ENCODE measurements at regions not wholly inside any gene's neighbourhood (a gene's known extent, or its start where the extent isn't known, plus 50 kb on each side); places are given as distances from the start of the nearest gene placed in this dataset.

GRCh38 chr14:83974647-83975163 lies 1555.2 kb upstream of the FLRT2 start:
- TF ChIP-seq, protein P1, sequence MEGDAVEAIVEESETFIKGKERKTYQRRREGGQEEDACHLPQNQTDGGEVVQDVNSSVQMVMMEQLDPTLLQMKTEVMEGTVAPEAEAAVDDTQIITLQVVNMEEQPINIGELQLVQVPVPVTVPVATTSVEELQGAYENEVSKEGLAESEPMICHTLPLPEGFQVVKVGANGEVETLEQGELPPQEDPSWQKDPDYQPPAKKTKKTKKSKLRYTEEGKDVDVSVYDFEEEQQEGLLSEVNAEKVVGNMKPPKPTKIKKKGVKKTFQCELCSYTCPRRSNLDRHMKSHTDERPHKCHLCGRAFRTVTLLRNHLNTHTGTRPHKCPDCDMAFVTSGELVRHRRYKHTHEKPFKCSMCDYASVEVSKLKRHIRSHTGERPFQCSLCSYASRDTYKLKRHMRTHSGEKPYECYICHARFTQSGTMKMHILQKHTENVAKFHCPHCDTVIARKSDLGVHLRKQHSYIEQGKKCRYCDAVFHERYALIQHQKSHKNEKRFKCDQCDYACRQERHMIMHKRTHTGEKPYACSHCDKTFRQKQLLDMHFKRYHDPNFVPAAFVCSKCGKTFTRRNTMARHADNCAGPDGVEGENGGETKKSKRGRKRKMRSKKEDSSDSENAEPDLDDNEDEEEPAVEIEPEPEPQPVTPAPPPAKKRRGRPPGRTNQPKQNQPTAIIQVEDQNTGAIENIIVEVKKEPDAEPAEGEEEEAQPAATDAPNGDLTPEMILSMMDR (IDR thresholded peaks at IDR 0.05) = no peak
- Histone ChIP-seq H3K27ac (ENCODE audit: low read depth in 1 of 2, low read length in 2 of 2) (no peak overlapping the region), H3K4me1 (ENCODE audit: insufficient read depth, low read length) (no peaks in the 10 kb centered on the region), H3K4me3 (ENCODE audit: low read length) (no peak overlapping the region), H3K9me3 (ENCODE audit: control insufficient read depth in 1 of 2, insufficient read depth in 1 of 2, low read length in 2 of 2) (peaks cover 0 to 8% of the 10 kb centered on the region in 2 experiments), H3K27me3 (ENCODE audit: control insufficient read depth in 1 of 2, insufficient read depth in 2 of 2, low read length in 2 of 2) (no peaks in the 10 kb centered on the region), H3K36me3 (ENCODE audit: insufficient read depth, low read length) (no peaks in the 10 kb centered on the region)
- no peaks in the 10 kb centered on the region for H3K36me3 Mint-ChIP-seq (ENCODE audit: low read depth)
- DNase-seq (no peak), ATAC-seq (ENCODE audit: poor library complexity) (no peak)
- peaks cover 21% of the 10 kb centered on the region for H3K9me3 Mint-ChIP-seq
- no peak overlapping the region for H3K4me3 Mint-ChIP-seq
- H3K27ac Mint-ChIP-seq = no peak overlapping the region
- CTCF ChIA-PET = no interaction called here
- intact Hi-C loops (cut with DNase I, micrococcal nuclease) = no loop called here
- H3K27me3 Mint-ChIP-seq = no peaks in the 10 kb centered on the region
- POLR2A ChIA-PET = no interaction called here
- H3K4me1 Mint-ChIP-seq (ENCODE audit: low read depth) = no peaks in the 10 kb centered on the region

DNA sequence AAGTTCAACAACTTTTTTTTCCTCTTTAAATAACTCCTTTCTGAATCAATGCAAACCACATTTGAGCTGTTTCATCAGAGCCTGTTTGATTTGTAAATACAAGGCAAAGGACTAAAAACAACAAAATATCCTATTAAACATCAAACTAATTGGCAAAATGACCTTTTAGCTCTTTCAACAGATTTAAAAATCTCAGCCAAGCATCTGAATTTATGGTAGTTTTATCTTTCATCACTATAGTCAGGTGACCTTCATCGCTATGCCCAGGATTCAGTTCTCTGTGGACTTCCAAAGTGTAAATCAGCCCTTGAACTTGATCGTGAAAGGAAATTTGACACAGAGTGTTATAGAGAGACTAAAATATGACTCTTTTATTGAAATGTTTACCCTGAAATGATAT lies 1554.5 kb upstream of the FLRT2 start:
- DNase-seq (no peak), ATAC-seq (ENCODE audit: poor library complexity) (no peak)
- ChIA-PET POLR2A (no interaction called here), CTCF (no interaction called here)
- H3K27ac ChIP-seq (ENCODE audit: low read depth in 1 of 2, low read length in 2 of 2) = no peak overlapping the region
- no peak overlapping the region for H3K4me3 Mint-ChIP-seq
- no peak overlapping the region for H3K27ac Mint-ChIP-seq
- intact Hi-C loops (cut with DNase I, micrococcal nuclease) = no loop called here
- H3K4me1 Mint-ChIP-seq (ENCODE audit: low read depth) = no peaks in the 10 kb centered on the region
- no peaks in the 10 kb centered on the region for H3K36me3 Mint-ChIP-seq (ENCODE audit: low read depth)
- H3K4me1 ChIP-seq (ENCODE audit: insufficient read depth, low read length) = no peaks in the 10 kb centered on the region
- peaks cover 0 to 2% of the 10 kb centered on the region in 2 experiments for H3K9me3 ChIP-seq (ENCODE audit: control insufficient read depth in 1 of 2, insufficient read depth in 1 of 2, low read length in 2 of 2)
- no peak overlapping the region for H3K4me3 ChIP-seq (ENCODE audit: low read length)
- no peaks in the 10 kb centered on the region for H3K27me3 Mint-ChIP-seq
- no peaks in the 10 kb centered on the region for H3K36me3 ChIP-seq (ENCODE audit: insufficient read depth, low read length)
- no peaks in the 10 kb centered on the region for H3K27me3 ChIP-seq (ENCODE audit: control insufficient read depth in 1 of 2, insufficient read depth in 2 of 2, low read length in 2 of 2)
- TF ChIP-seq, protein P1 (IDR thresholded peaks at IDR 0.05) = no peak
- H3K9me3 Mint-ChIP-seq = peaks cover 20% of the 10 kb centered on the region

DNA sequence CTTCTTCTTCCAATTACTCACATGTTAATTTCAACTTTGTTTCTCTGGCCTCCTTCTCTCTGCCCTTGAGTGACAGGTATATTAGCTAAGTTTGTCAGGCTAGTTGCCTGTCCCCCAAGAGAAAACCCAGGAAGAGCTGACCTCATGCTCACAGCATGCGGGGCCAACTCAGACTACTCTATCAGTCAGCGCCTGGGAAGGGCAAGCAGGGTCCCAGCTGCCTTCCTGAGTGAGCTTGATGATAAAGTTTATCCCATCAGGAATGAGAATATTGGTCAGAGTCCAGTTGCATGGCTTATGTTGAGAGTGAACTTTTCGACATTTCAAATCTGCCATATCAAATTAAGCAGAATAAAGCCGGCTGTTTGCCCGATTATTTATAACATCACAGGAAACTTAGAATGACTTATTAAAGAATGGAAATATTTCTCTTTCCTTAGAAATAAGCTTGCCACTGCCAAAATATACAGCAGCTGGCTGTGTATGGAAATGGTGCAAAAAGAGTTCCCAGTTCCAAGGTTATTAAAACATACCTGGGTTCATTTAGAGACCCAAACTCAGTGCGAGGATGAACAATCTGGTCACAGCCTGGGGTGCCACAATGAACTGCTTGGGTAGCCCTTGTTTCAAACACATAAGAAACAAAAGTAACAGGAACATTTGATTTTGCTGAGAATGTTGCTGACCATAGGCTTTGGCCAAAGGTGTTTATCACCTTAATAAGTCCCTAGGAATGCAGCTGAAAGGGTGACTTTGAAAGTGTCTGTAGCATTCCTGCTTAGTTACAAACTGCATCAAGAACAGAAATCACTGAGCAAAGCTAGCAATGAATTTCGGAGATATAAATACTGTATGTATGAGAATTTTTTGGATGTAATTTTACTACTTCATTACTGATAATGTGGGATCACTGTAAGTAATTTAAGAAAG lies 1553.8 kb upstream of the FLRT2 start:
- Mint-ChIP-seq H3K4me3 (no peak overlapping the region), H3K4me1 (ENCODE audit: low read depth) (no peaks in the 10 kb centered on the region), H3K27me3 (no peaks in the 10 kb centered on the region), H3K36me3 (ENCODE audit: low read depth) (no peaks in the 10 kb centered on the region), H3K27ac (no peak overlapping the region), H3K9me3 (peaks cover 19% of the 10 kb centered on the region)
- intact Hi-C loops (cut with DNase I, micrococcal nuclease) = no loop called here
- H3K36me3 ChIP-seq (ENCODE audit: insufficient read depth, low read length) = no peaks in the 10 kb centered on the region
- POLR2A ChIA-PET = no interaction called here
- TF ChIP-seq, protein P1 (IDR thresholded peaks at IDR 0.05) = no peak
- H3K9me3 ChIP-seq (ENCODE audit: control insufficient read depth in 1 of 2, insufficient read depth in 1 of 2, low read length in 2 of 2) = no peaks in the 10 kb centered on the region
- no peak overlapping the region for H3K4me3 ChIP-seq (ENCODE audit: low read length)
- H3K27ac ChIP-seq (ENCODE audit: low read depth in 1 of 2, low read length in 2 of 2) = no peak overlapping the region
- no peak for ATAC-seq (ENCODE audit: poor library complexity)
- H3K4me1 ChIP-seq (ENCODE audit: insufficient read depth, low read length) = no peaks in the 10 kb centered on the region
- CTCF ChIA-PET = interaction anchor here (0.5 kb wide), 1 partner anchor 18 kb away, joined by 3 read pairs; no protein-coding TSS in a partner anchor
- DNase-seq = no peak
- no peaks in the 10 kb centered on the region for H3K27me3 ChIP-seq (ENCODE audit: control insufficient read depth in 1 of 2, insufficient read depth in 2 of 2, low read length in 2 of 2)

Measured in CD4-positive, alpha-beta T cell (primary cell).